Suprapubic skin (tissue), 4 donors: ENCODE measurements at regions not wholly inside any gene's neighbourhood (a gene's known extent, or its start where the extent isn't known, plus 50 kb on each side); places are given as distances from the start of the nearest gene placed in this dataset.

Experiments used
- DNase-seq, 2 donors: peaks; one replicate each; pipeline ENCODE4 v3.0.0-alpha.2; 2019; ENCODE audit warnings: low spot score in 2 of 2
- H3K27ac ChIP-seq: fragments of 200-600 bp; sonication (generic); one replicate; pipeline ENCODE4 v1.5.1; 2019
- H3K27me3 ChIP-seq: fragments of 200-600 bp; sonication (generic); one replicate; pipeline ENCODE4 v1.5.1; 2019
- H3K36me3 ChIP-seq: fragments of 200-600 bp; sonication (generic); one replicate; pipeline ENCODE4 v1.5.1; 2019
- H3K4me1 ChIP-seq: fragments of 200-600 bp; sonication (generic); one replicate; pipeline ENCODE4 v1.5.1; 2019
- H3K4me3 ChIP-seq: fragments of 200-600 bp; sonication (generic); one replicate; pipeline ENCODE4 v1.5.1; 2019; ENCODE audit warnings: mild to moderate bottlenecking
- H3K9me3 ChIP-seq: fragments of 200-600 bp; sonication (generic); one replicate; pipeline ENCODE4 v1.5.1; 2019
- EP300 ChIP-seq: sonication (generic); formaldehyde crosslinking; IDR thresholded peaks from one replicate; pipeline ENCODE4 v1.6.1; 2017; ENCODE audit warnings: antibody characterized with exemption
- POLR2A ChIP-seq, 2 donors: fragments of 450-650 bp; IDR thresholded peaks; one replicate each; pipeline ENCODE4 v1.6.1; 2017; ENCODE audit warnings: antibody characterized with exemption in 2 of 2, mild to moderate bottlenecking in 2 of 2, moderate library complexity in 2 of 2
- POLR2AphosphoS5 ChIP-seq, 3 donors: sonication (generic); formaldehyde crosslinking; IDR thresholded peaks; one replicate each; pipeline ENCODE4 v1.6.1; 2017; ENCODE audit warnings: antibody characterized with exemption in 3 of 3
- whole genome bisulfite sequencing: methylation state at CpG from one replicate; pipeline ENCODE4 v1.1.5; 2018; 5-methylcytosine and 5-hydroxymethylcytosine counted together
- TF ChIP-seq, protein P1 (sequence below), 2 donors: fragments of 200-600 bp in 1 of 2; fragments of 450-650 bp in 1 of 2; sonication (generic) in 1 of 2; IDR thresholded peaks; one replicate each; pipeline ENCODE4 v1.5.1; 2016 to 2019; ENCODE audit warnings: antibody characterized with exemption in 2 of 2, mild to moderate bottlenecking in 1 of 2, moderate library complexity in 1 of 2

DNA sequence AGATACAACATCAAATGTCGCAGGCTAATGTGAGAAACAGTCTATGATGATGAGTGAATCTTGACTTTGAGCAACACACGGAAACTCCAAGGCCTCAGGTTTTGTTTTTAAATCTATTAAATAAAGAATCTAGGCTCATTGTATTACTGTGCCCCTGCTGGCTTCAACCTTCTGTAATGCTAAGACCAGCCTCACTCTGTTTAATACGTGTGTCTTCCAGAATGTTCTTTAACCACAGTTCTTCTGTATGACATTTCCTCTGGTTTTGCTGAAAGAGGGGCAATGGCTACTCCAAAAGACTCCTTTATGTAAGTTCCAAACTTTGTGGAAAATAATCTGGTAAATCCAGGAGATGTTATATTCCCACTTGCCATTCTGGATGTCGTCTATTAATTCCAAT, 101.1 kb upstream of the TIAM1 start:
- Histone ChIP-seq H3K4me1 (peaks cover 3% of the 10 kb centered on the region), H3K36me3 (no peaks in the 10 kb centered on the region), H3K27me3 (no peaks in the 10 kb centered on the region), H3K4me3 (no peak overlapping the region), H3K27ac (no peak overlapping the region), H3K9me3 (peaks cover 5% of the 10 kb centered on the region)
- TF ChIP-seq POLR2A (IDR thresholded peaks at IDR 0.05) (no peak), EP300 (no peak), POLR2AphosphoS5 (IDR thresholded peaks at IDR 0.05) (no peak)
- TF ChIP-seq, protein P1, sequence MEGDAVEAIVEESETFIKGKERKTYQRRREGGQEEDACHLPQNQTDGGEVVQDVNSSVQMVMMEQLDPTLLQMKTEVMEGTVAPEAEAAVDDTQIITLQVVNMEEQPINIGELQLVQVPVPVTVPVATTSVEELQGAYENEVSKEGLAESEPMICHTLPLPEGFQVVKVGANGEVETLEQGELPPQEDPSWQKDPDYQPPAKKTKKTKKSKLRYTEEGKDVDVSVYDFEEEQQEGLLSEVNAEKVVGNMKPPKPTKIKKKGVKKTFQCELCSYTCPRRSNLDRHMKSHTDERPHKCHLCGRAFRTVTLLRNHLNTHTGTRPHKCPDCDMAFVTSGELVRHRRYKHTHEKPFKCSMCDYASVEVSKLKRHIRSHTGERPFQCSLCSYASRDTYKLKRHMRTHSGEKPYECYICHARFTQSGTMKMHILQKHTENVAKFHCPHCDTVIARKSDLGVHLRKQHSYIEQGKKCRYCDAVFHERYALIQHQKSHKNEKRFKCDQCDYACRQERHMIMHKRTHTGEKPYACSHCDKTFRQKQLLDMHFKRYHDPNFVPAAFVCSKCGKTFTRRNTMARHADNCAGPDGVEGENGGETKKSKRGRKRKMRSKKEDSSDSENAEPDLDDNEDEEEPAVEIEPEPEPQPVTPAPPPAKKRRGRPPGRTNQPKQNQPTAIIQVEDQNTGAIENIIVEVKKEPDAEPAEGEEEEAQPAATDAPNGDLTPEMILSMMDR (IDR thresholded peaks at IDR 0.05) = no peak
- DNase-seq = no peak
- WGBS = 93% methylated on average over 4 of the region's 4 CpGs

DNA sequence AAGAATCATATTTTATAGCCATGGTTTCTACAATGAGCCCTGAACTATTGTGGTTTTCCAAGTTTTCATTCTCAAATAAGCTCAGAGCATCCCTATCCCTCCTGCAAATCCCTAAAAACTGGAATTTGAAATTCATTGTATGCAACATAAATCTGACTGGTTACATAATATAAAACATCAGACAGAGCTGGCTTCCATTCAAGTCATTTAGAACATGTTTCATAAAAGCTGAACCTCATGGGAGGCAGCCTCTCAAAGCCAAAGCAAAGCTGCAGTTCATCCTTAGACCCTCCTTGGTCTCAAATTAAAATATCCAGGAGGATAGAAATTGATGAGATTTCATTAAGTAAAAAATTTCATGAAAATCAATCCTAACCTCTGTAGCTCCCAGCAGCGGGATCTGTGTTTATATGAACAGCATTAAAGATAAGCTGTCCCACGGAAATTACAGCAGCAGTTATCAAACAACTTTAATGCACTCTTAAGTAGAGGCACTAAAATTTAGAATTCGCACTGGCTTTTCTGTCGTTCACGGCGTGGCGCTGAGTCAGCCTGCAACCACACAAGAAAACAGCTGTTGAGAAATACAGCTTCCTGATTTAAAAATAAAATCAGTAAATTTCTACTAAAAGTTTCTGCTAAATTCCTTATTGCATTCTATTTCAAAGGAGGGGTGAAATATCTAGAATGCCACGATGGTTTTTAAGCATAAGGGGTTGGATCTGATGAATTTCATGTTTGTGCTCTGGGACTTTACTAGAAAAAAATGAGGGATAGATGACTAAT, 99.9 kb upstream of the TIAM1 start:
- H3K36me3 ChIP-seq = no peaks in the 10 kb centered on the region

GRCh38 chr21:31442339-31442738, 98.3 kb upstream of the TIAM1 start:
- H3K4me1 ChIP-seq = peaks cover 3% of the 10 kb centered on the region
- H3K4me3 ChIP-seq = no peak overlapping the region
- 47% methylated on average over 6 of the region's 6 CpGs for WGBS
- TF ChIP-seq POLR2A (IDR thresholded peaks at IDR 0.05) (no peak), EP300 (no peak), POLR2AphosphoS5 (IDR thresholded peaks at IDR 0.05) (no peak)
- TF ChIP-seq, protein P1 (IDR thresholded peaks at IDR 0.05) = no peak
- no peaks in the 10 kb centered on the region for H3K36me3 ChIP-seq
- H3K9me3 ChIP-seq = peaks cover 5% of the 10 kb centered on the region
- no peaks in the 10 kb centered on the region for H3K27me3 ChIP-seq
- DNase-seq = no peak
- H3K27ac ChIP-seq = no peak overlapping the region

More for the DNA sequence above, 99.9 kb upstream of the TIAM1 start:
- H3K9me3 ChIP-seq = peaks cover 5% of the 10 kb centered on the region
- no peaks in the 10 kb centered on the region for H3K27me3 ChIP-seq
- TF ChIP-seq EP300 (no peak), POLR2A (IDR thresholded peaks at IDR 0.05) (no peak), POLR2AphosphoS5 (IDR thresholded peaks at IDR 0.05) (no peak)
- TF ChIP-seq, protein P1 (IDR thresholded peaks at IDR 0.05) = no peak
- WGBS = 53% methylated on average over 8 of the region's 8 CpGs
- DNase-seq = no peak
- no peak overlapping the region for H3K4me3 ChIP-seq
- H3K4me1 ChIP-seq = peaks cover 3% of the 10 kb centered on the region
- no peak overlapping the region for H3K27ac ChIP-seq

DNA sequence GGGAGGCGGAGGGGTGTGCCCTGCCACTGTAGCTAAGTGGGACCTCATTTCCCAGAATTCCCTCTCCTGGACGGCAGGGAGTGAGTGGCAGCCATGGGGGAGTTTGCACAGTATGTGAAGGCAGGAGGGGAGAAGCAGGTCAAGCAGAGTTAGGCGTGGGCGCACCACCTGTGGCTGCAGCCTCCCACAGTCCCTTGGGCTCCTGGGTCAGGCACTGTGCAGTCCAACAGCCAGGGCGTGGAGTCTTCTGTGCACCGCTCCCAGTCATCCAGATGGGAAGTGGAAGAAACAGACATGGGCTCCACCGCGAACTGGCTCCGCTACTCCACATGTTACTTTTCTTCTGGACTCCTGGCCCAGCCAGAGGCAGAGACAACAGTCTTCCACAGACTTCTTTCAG, 85.4 kb upstream of the TIAM1 start:
- Histone ChIP-seq H3K9me3 (no peaks in the 10 kb centered on the region), H3K4me3 (no peak overlapping the region), H3K27ac (no peak overlapping the region), H3K36me3 (no peaks in the 10 kb centered on the region), H3K27me3 (no peaks in the 10 kb centered on the region), H3K4me1 (peaks cover under 1% of the 10 kb centered on the region)
- WGBS = 81% methylated on average over 9 of the region's 9 CpGs
- TF ChIP-seq, protein P1 (IDR thresholded peaks at IDR 0.05) = no peak
- TF ChIP-seq POLR2A (IDR thresholded peaks at IDR 0.05) (no peak), EP300 (no peak), POLR2AphosphoS5 (IDR thresholded peaks at IDR 0.05) (no peak)
- DNase-seq = no peak

DNA sequence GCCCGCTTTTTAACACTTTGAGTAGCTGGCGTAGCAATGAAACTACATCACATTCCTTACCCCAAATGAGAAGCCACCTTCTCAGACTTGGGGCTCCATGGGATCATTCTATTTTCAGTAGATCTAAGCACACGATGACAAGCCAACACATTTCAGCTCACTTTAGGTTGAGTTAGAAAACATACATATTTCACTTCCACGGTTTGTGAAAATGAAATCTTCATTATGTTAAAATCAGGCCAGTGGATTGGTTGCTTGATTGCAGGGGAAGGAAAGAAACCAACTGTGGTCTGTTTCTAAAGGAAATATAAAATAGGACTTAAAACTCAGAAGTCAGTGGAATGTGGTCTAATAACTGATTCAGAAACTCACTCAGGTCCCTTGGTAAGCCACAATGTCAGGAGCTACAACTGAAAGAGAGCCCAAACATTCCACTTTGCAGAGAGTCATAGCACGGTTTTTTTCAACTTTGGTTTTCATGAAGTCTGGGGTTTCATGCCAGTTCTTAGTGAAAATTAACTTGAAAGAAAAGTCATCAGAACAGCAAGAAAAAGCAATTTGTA, 82.3 kb upstream of the TIAM1 start:
- DNase-seq = no peak
- no peaks in the 10 kb centered on the region for H3K9me3 ChIP-seq
- TF ChIP-seq POLR2A (IDR thresholded peaks at IDR 0.05) (no peak), POLR2AphosphoS5 (IDR thresholded peaks at IDR 0.05) (no peak), EP300 (no peak)
- TF ChIP-seq, protein P1 (IDR thresholded peaks at IDR 0.05) = no peak
- WGBS = 86% methylated on average over 5 of the region's 5 CpGs
- H3K27me3 ChIP-seq = no peaks in the 10 kb centered on the region
- H3K36me3 ChIP-seq = no peaks in the 10 kb centered on the region
- H3K4me3 ChIP-seq = no peak overlapping the region
- H3K27ac ChIP-seq = no peak overlapping the region
- peaks cover 3% of the 10 kb centered on the region for H3K4me1 ChIP-seq
